SH-SY5Y (cell line): ENCODE measurements at regions not wholly inside any gene's neighbourhood (a gene's known extent, or its start where the extent isn't known, plus 50 kb on each side); places are given as distances from the start of the nearest gene placed in this dataset.

Experiments
- GATA2 ChIP-seq: IDR thresholded peaks from 2 replicates; pipeline ENCODE4 v1.6.1; 2011; ENCODE audit warnings: mild to moderate bottlenecking, low read depth, low read length
- GATA3 ChIP-seq: IDR thresholded peaks from 2 replicates; pipeline ENCODE4 v1.6.1; 2011; ENCODE audit warnings: low read depth, mild to moderate bottlenecking, low read length, moderate library complexity

GRCh38 chr2:147351784-147352183 is 493.0 kb upstream of the ACVR2A start:
- no peak for TF ChIP-seq GATA3
- no peak for TF ChIP-seq GATA2

DNA sequence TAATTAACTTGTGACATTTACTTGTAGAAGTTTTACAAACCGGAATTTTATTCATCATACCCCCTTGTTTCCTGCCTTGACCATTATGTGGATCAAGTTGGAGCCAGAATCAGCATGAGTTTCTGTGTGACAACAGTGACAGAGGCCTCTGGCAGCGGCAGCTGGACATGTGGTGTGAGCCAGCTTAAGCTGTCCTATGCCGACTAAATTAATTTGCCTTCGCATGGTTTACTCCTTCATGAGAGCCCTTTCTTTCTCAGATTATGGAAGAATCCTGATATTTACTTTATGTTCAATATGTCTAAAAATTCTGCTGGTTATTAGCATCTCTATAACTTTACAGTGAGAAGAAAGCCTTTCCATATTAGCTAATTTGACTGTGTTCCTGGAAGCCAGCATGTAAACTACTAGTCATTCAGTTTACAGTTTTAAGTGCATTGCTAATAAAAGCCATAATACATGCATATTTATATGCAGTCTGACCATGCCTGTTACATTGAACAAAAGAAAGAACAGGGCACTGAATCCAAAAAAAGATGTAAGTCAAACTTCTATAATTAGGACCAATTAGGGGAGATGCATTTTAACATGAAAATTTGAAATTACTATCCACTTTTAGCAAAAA is 495.8 kb upstream of the ACVR2A start:
- TF ChIP-seq GATA2 (no peak), GATA3 (no peak)

DNA sequence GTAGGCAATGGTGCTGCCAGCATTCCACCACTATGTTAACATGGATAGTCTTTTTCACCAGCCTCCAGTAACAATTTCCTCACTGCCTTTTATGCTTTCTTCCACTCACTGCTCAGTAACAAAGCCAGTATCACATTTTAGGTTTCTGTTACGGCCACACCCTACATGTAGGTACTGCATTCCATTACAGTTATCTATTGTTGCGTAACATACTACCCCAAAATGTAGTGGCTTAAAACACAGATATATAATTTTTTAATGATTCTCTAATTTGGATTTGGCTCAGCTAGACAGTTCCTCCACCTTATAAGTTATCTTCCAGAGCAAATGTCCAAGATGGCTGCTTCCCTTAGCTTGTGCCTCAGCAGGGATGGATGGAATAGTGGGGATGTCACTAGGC is 498.7 kb upstream of the ACVR2A start:
- no peak for TF ChIP-seq GATA3
- no peak for TF ChIP-seq GATA2

GRCh38 chr2:147345246-147345645 is 499.6 kb upstream of the ACVR2A start:
- TF ChIP-seq GATA2 (no peak), GATA3 (no peak)

DNA sequence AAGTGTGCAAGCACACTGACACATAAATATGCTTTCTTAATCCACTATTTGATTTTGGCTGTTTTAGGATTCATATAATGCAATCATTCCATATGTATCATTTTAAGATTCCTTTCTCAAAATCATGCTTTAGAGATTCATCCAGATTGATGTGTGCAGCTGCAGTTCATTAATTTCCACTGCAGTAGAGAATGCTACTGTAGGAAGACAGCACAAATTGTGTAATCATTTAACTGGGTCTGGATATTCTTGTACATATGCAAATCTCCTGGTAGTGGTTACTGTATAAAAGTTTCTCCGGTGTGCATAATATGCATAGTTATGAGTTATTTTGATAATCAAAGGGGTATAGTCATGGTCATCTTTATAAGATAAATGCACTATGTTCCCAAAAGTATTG is 502.5 kb upstream of the ACVR2A start:
- no peak for TF ChIP-seq GATA3
- TF ChIP-seq GATA2, result no peak

GRCh38 chr2:147331790-147332419 is 512.9 kb upstream of the ACVR2A start:
- TF ChIP-seq GATA2 (no peak), GATA3 (no peak)

GRCh38 chr2:147330925-147331324 is 513.9 kb upstream of the ACVR2A start:
- TF ChIP-seq GATA3 (no peak), GATA2 (no peak)

DNA sequence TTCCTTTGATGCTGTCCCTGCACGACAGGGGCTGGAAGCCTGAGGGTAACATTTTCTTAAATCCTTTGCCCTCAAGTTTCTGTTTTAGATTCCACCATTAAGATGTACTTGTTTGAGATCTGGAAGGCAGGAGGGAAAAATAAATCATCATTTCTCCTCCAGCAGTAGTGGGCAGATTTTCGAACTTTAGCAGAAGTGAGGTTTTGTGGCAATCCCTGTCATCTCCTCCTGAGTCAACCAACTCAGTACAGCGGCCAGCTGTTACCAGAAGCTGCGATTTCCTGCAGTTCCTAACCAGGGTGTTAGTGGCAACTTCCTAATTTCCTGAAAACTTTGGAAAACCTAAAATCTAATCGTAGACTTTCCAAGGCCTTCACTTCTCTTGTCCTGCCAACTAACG is 517.2 kb upstream of the ACVR2A start:
- no peak for TF ChIP-seq GATA2
- TF ChIP-seq GATA3, result no peak

GRCh38 chr2:147325990-147326389 is 518.8 kb upstream of the ACVR2A start:
- TF ChIP-seq GATA3, result no peak
- no peak for TF ChIP-seq GATA2

DNA sequence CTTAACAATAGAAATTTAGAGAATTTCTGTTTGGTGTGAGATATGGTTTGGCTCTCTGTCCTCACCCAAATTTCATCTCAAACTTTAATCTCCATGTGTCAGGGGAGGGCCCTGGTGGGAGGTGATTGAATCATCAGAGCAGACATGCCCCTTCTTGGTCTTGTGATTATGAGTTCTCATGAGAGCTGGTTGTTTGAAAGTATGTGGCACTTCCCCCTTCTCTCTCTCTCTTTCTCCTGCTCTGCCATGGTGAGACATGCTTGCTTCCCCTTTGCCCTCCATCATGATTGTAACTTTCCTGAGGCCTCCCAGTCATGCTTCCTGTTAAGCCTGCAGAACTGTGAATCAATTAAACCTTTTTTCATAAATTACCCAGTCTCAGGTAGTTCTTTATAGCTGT is 524.7 kb upstream of the ACVR2A start:
- TF ChIP-seq GATA2, result no peak
- TF ChIP-seq GATA3, result no peak

DNA sequence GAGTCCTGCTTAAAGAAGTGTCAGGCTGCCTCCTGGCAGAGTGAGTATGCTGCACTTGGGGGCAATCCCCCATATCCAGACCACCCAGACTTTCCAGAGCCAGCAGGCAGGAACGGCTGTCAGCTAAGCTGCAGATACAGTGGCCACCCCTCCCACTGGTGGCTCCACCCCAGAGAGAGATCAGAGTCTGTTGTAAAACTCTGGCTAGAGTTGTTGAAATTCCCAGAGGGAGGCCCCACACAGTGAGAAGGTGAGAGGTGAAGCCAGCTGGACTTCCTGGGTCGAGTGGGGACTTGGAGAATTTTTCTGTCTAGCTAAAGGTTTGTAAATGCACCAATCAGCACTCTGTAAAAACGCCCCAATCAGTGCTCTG is 533.8 kb upstream of the ACVR2A start:
- no peak for TF ChIP-seq GATA2
- no peak for TF ChIP-seq GATA3

GRCh38 chr2:147310335-147311057 is 534.3 kb upstream of the ACVR2A start:
- no peak for TF ChIP-seq GATA2
- no peak for TF ChIP-seq GATA3

DNA sequence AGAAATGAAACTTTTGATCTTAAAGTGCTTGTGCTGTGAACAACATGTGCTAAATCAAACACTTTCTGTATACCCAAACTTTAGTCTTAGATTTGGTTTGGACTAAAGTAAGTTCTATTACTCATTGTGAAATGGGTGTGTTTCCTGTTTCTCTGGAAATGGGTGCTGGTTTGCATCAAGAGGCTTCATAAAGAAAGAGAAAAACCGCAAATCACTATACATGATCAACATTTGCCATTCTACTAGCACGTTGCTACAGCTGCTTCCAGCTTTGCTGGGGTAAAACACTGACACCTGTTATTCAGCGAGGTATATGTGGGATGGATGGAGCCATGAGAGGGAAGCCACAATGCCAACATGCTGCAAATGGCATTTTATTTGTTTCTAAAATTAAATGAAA is 547.0 kb upstream of the ACVR2A start:
- TF ChIP-seq GATA3, result no peak
- no peak for TF ChIP-seq GATA2

DNA sequence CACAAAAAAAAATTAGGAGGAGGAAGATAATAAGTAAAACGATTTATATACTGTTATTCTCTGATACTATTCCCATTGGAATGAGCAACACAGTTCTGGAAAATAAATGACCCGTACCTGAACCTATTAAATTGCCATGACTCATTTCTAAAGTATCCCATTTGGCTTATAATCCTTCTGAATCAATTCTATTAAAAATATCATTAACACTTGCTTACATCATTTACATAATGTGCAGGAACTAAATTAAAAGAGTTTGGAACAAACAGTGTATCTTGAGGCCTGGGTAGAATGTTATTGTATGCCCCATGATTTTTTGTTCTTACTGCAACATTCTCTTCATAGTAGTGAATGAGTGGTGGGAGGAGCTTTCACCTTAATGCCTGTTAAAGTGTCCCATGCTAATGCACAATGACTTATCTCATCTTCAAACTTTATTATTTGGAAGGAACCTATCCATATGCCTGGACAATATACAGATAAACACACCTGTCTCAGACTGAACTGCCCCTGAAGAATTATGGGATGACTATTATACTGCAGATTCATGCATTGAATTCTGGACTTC is 549.9 kb upstream of the ACVR2A start:
- TF ChIP-seq GATA2, result no peak
- no peak for TF ChIP-seq GATA3

- TF ChIP-seq GATA2, result no peak
- no peak for TF ChIP-seq GATA3
Observed at GRCh38 chr2:147293991-147294824, 550.6 kb upstream of the ACVR2A start.
